ENCODE measurements at regions not wholly inside any gene's neighbourhood (a gene's known extent, or its start where the extent isn't known, plus 50 kb on each side); places are given as distances from the start of the nearest gene placed in this dataset.

DNA sequence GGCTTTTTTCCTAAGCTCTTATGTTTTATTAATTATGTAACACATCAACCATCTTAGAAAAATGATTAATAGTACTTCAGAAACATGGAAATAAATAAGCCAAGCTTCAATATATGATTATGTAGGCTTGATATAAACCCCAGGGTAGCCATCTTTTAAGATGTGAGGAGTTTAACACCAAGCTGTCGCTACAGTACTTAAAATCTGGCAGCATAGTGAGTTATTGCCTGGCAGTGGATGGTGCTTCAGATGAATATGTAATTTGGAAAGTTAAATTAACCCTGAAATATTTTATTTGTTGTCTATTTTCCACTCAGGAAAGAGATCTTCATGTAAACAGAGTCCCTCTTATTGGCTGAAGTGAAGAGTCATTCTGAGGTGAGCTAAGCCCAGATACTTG lies 339.0 kb upstream of the ZFP64 start:
- TF ChIP-seq, protein P1, sequence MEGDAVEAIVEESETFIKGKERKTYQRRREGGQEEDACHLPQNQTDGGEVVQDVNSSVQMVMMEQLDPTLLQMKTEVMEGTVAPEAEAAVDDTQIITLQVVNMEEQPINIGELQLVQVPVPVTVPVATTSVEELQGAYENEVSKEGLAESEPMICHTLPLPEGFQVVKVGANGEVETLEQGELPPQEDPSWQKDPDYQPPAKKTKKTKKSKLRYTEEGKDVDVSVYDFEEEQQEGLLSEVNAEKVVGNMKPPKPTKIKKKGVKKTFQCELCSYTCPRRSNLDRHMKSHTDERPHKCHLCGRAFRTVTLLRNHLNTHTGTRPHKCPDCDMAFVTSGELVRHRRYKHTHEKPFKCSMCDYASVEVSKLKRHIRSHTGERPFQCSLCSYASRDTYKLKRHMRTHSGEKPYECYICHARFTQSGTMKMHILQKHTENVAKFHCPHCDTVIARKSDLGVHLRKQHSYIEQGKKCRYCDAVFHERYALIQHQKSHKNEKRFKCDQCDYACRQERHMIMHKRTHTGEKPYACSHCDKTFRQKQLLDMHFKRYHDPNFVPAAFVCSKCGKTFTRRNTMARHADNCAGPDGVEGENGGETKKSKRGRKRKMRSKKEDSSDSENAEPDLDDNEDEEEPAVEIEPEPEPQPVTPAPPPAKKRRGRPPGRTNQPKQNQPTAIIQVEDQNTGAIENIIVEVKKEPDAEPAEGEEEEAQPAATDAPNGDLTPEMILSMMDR (conservative IDR thresholded peaks at IDR 0.05) = no peak
- TF ChIP-seq EZH2 (IDR thresholded peaks at IDR 0.05; ENCODE audit: low read depth) = no peak

Data from PC-9 (cell line).